ENCODE measurements at regions not wholly inside any gene's neighbourhood (a gene's known extent, or its start where the extent isn't known, plus 50 kb on each side); places are given as distances from the start of the nearest gene placed in this dataset.

DNA sequence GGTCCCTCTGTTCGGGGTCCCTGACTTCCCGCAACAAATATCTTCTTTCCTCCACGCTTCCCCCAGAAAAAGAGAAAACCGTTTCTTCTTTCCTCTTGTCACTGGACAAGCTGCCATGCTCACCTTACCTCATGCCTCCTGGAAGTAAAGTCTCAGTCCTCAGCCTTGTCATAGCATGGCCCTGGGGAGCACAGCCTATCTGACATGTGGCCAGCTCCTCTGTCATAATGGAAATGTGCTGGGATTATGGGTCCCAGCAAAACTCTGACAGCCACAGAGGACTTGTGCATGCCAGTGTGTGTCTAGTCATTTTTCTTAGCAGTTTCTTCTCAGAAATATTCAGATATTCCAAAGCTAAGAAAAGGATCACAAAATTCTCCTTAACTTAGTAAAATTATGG is 122.4 kb downstream of the AASDH start (continued):
- TF ChIP-seq PBX3 (IDR thresholded peaks at IDR 0.05) = no peak
- no peak for TF ChIP-seq SMC3 (IDR thresholded peaks at IDR 0.05)

- ChIA-PET POLR2A (no interaction called here), CTCF (interaction anchor here (1.4 kb wide), 1 partner anchor 40 kb away, joined by 5 read pairs; no protein-coding TSS in a partner anchor)
- ATAC-seq = no peak
- Histone ChIP-seq H3K4me3 (no peak overlapping the region), H3K4me2 (no peak overlapping the region), H3K9me3 (no peaks in the 10 kb centered on the region), H3K4me1 (no peaks in the 10 kb centered on the region), H3K27ac (no peak overlapping the region)
- FAIRE-seq = no peak
- TF ChIP-seq RCOR1 (IDR thresholded peaks at IDR 0.05; ENCODE audit: low read depth, low read length) (no peak), HMGXB4 (CRISPR knock-in tag; IDR thresholded peaks at IDR 0.05; ENCODE audit: borderline replicate concordance) (no peak), HES2 (IDR thresholded peaks at IDR 0.05) (no peak), SMC3 (IDR thresholded peaks at IDR 0.05) (no peak), RAD21 (conservative IDR thresholded peaks at IDR 0.05 in 1 of 2, IDR thresholded peaks at IDR 0.05 in 1 of 2) (no peak), ZFP36 (IDR thresholded peaks at IDR 0.05; ENCODE audit: borderline replicate concordance, partially characterized antibody) (no peak), BHLHE40 (IDR thresholded peaks at IDR 0.05; ENCODE audit: low read depth, low read length) (no peak), POLR2A (IDR thresholded peaks at IDR 0.05; ENCODE audit: low read length) (no peak), CBX8 (IDR thresholded peaks at IDR 0.05) (no peak), SREBF2 (IDR thresholded peaks at IDR 0.05) (no peak), FOSB (CRISPR knock-in tag; IDR thresholded peaks at IDR 0.05) (no peak), ZNF302 (CRISPR knock-in tag; IDR thresholded peaks at IDR 0.05) (no peak), TP53 (CRISPR knock-in tag; IDR thresholded peaks at IDR 0.05) (no peak)
- TF ChIP-seq, protein P1, sequence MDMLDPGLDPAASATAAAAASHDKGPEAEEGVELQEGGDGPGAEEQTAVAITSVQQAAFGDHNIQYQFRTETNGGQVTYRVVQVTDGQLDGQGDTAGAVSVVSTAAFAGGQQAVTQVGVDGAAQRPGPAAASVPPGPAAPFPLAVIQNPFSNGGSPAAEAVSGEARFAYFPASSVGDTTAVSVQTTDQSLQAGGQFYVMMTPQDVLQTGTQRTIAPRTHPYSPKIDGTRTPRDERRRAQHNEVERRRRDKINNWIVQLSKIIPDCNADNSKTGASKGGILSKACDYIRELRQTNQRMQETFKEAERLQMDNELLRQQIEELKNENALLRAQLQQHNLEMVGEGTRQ (IDR thresholded peaks at IDR 0.05) = no peak
- 72% methylated on average over 6 of the region's 6 CpGs for WGBS (ENCODE audit: missing lambda C conversion rate)
- DNase-seq (ENCODE audit: low read depth in 1 of 2, low spot score in 1 of 2) = no peak
Measured at GRCh38 chr4:56261027-56261426, 126.3 kb downstream of the AASDH start.

DNA sequence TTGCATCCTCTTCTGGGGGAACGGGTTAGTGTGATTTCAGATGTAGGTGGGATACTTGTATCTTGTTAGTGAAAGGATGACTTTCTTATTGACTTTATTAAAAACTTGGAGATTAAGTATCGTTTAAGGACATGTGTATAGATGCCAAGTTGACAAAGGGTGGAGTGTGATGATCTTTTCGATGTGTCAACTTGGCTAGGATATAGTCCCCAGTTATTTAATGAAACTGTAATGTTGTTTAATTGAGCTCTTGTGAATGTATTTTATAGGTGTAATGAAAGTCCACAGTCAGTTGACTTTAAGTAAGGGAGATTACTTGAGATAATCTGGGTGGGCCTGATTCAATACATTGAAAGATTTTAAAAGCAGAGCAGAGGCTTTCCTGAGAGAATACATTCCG is 127.0 kb downstream of the AASDH start:
- 54% methylated on average over 4 of the region's 4 CpGs for WGBS (ENCODE audit: missing lambda C conversion rate)
- TF ChIP-seq REST (IDR thresholded peaks at IDR 0.05) (no peak), HMGXB4 (CRISPR knock-in tag; IDR thresholded peaks at IDR 0.05; ENCODE audit: borderline replicate concordance) (no peak)
- TF ChIP-seq, protein P2, sequence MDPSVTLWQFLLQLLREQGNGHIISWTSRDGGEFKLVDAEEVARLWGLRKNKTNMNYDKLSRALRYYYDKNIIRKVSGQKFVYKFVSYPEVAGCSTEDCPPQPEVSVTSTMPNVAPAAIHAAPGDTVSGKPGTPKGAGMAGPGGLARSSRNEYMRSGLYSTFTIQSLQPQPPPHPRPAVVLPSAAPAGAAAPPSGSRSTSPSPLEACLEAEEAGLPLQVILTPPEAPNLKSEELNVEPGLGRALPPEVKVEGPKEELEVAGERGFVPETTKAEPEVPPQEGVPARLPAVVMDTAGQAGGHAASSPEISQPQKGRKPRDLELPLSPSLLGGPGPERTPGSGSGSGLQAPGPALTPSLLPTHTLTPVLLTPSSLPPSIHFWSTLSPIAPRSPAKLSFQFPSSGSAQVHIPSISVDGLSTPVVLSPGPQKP (IDR thresholded peaks at IDR 0.05; ENCODE audit: low read depth, low read length) = no peak
- TF ChIP-seq, protein P3, sequence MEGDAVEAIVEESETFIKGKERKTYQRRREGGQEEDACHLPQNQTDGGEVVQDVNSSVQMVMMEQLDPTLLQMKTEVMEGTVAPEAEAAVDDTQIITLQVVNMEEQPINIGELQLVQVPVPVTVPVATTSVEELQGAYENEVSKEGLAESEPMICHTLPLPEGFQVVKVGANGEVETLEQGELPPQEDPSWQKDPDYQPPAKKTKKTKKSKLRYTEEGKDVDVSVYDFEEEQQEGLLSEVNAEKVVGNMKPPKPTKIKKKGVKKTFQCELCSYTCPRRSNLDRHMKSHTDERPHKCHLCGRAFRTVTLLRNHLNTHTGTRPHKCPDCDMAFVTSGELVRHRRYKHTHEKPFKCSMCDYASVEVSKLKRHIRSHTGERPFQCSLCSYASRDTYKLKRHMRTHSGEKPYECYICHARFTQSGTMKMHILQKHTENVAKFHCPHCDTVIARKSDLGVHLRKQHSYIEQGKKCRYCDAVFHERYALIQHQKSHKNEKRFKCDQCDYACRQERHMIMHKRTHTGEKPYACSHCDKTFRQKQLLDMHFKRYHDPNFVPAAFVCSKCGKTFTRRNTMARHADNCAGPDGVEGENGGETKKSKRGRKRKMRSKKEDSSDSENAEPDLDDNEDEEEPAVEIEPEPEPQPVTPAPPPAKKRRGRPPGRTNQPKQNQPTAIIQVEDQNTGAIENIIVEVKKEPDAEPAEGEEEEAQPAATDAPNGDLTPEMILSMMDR (IDR thresholded peaks at IDR 0.05) = no peak

More for the DNA sequence above, 127.0 kb downstream of the AASDH start:
- ATAC-seq (no peak), FAIRE-seq (no peak), DNase-seq (ENCODE audit: low read depth in 1 of 2, low spot score in 1 of 2) (no peak)
- H3K4me1 ChIP-seq = no peaks in the 10 kb centered on the region
- no peak overlapping the region for H3K27ac ChIP-seq
- H3K9me3 ChIP-seq = no peaks in the 10 kb centered on the region
- H3K4me3 ChIP-seq = no peak overlapping the region
- CTCF ChIA-PET = interaction anchor here (1.4 kb wide), 1 partner anchor 41 kb away, joined by 5 read pairs; no protein-coding TSS in a partner anchor
- no peak overlapping the region for H3K4me2 ChIP-seq
- POLR2A ChIA-PET = no interaction called here

All from A549 (cell line).